GM12872 (cell line): ENCODE measurements at regions not wholly inside any gene's neighbourhood (a gene's known extent, or its start where the extent isn't known, plus 50 kb on each side); places are given as distances from the start of the nearest gene placed in this dataset.

Experiments used
- CTCF ChIP-seq: IDR thresholded peaks from 3 replicates; pipeline ENCODE4 v1.5.1; 2011; ENCODE audit warnings: low read depth, mild to moderate bottlenecking, low read length, moderate library complexity; ENCODE audit not compliant: insufficient read depth

- TF ChIP-seq CTCF: no peak
These were observed 58.2 kb downstream of the ESM1 start for GRCh38 chr5:54927097-54927746.

- TF ChIP-seq CTCF: no peak
These were observed 60.9 kb downstream of the ESM1 start for GRCh38 chr5:54924487-54924886.

- no peak for TF ChIP-seq CTCF
These were observed 68.1 kb downstream of the ESM1 start for GRCh38 chr5:54917323-54917722.

GRCh38 chr5:54915466-54916027 is 69.8 kb downstream of the ESM1 start:
- no peak for TF ChIP-seq CTCF

GRCh38 chr5:54912021-54912420 is 73.4 kb downstream of the ESM1 start:
- TF ChIP-seq CTCF: no peak

- no peak for TF ChIP-seq CTCF
These were observed 75.2 kb downstream of the ESM1 start for GRCh38 chr5:54909911-54910870.

GRCh38 chr5:54908774-54909525 is 76.4 kb downstream of the ESM1 start:
- no peak for TF ChIP-seq CTCF
